Panc1 (cell line): ENCODE measurements at regions not wholly inside any gene's neighbourhood (a gene's known extent, or its start where the extent isn't known, plus 50 kb on each side); places are given as distances from the start of the nearest gene placed in this dataset.

ENCODE experiments used
- ATAC-seq: fragments of 200-7000 bp; cut with Tn5 transposase; 2 replicates; pipeline ENCODE4 v1.9.1; 2020; ENCODE audit warnings: mild to moderate bottlenecking, moderate library complexity
- BruUV-seq: library from RNA; stranded (reverse); fragments of 400-500 nt; replicated peaks from 2 replicates; lab custom pipeline; 2021; lab: Mats Ljungman, UMichigan
- CTCF ChIA-PET: fragments of 300-600 bp; sonication (Branson Sonifier 250); formaldehyde crosslinking; loops from one replicate; lab custom pipeline; 2022; ENCODE audit warnings: antibody characterized with exemption; lab: Charles Lee
- POLR2A ChIA-PET: fragments of 300-600 bp; sonication (Branson Sonifier 250); formaldehyde crosslinking; loops from one replicate; lab custom pipeline; 2022; ENCODE audit warnings: antibody characterized with exemption; lab: Charles Lee
- DNase-seq: peaks from one replicate; pipeline ENCODE4 v3.0.0-alpha.2; 2010; ENCODE audit warnings: low read depth, low spot score
- H3K27ac ChIP-seq: 2 replicates; pipeline ENCODE4 v1.5.1; 2011; ENCODE audit warnings: mild to moderate bottlenecking, low read length, inconsistent platforms
- H3K27me3 ChIP-seq: fragments of 200-500 bp; sonication (Bioruptor generic); 2 replicates; pipeline ENCODE4 v1.6.0; 2014; ENCODE audit warnings: low read length, inconsistent platforms; ENCODE audit not compliant: control insufficient read depth, insufficient read depth
- H3K36me3 ChIP-seq: fragments of 200-500 bp; sonication (Bioruptor generic); 2 replicates; pipeline ENCODE4 v1.5.1; 2014; ENCODE audit warnings: inconsistent platforms, mild to moderate bottlenecking, low read length, moderate library complexity; ENCODE audit not compliant: control insufficient read depth, insufficient read depth
- H3K4me1 ChIP-seq: 2 replicates; pipeline ENCODE4 v1.5.1; 2011; ENCODE audit warnings: inconsistent platforms, mild to moderate bottlenecking, low read length, moderate library complexity; ENCODE audit not compliant: control insufficient read depth, insufficient read depth
- H3K4me3 ChIP-seq, 2 experiments: 2 replicates each; pipeline ENCODE4 v1.5.1; 2011 to 2012; ENCODE audit warnings: low read depth in 2 of 2, low read length in 2 of 2, mild to moderate bottlenecking in 2 of 2, inconsistent platforms in 1 of 2, moderate library complexity in 1 of 2
- H3K9me3 ChIP-seq: fragments of 200-500 bp; sonication (Bioruptor generic); 2 replicates; pipeline ENCODE4 v1.5.1; 2014; ENCODE audit warnings: low read depth, mild to moderate bottlenecking, inconsistent platforms, low read length, moderate library complexity; ENCODE audit not compliant: control insufficient read depth, insufficient read depth
- CTCF ChIP-seq: fragments of 450-650 bp; IDR thresholded peaks from 2 replicates; pipeline ENCODE4 v1.5.1; 2017; ENCODE audit warnings: mild to moderate bottlenecking
- POLR2AphosphoS5 ChIP-seq: IDR thresholded peaks from 2 replicates; pipeline ENCODE4 v1.6.1; 2012; ENCODE audit warnings: mild to moderate bottlenecking, low read depth, low read length, moderate library complexity
- REST ChIP-seq, 2 experiments: IDR thresholded peaks; 2 replicates each; pipeline ENCODE4 v1.6.1; 2011 to 2012; ENCODE audit warnings: low read depth in 2 of 2, control low read depth in 1 of 2, low read length in 1 of 2, mild to moderate bottlenecking in 1 of 2, moderate library complexity in 1 of 2; ENCODE audit not compliant: insufficient read depth in 1 of 2
- SIN3A ChIP-seq: IDR thresholded peaks from 2 replicates; pipeline ENCODE4 v1.6.1; 2012; ENCODE audit warnings: low read depth, mild to moderate bottlenecking, low read length, moderate library complexity, borderline replicate concordance; ENCODE audit not compliant: insufficient read depth
- TCF7L2 ChIP-seq: IDR thresholded peaks from 2 replicates; pipeline ENCODE4 v1.6.1; 2011; ENCODE audit warnings: mild to moderate bottlenecking, low read depth, low read length, inconsistent platforms
- in situ Hi-C: cut with HindIII; loops from 2 replicates; pipeline ENCODE4 v1.10.0; 2016; ENCODE audit warnings: low sequenced_read_pairs, low pct_unique_long_range_greater_than_20kb
- intact Hi-C: fragments of 100-400 bp; cut with micrococcal nuclease; formaldehyde crosslinking; loops from one replicate; pipeline ENCODE4 v1.10.0; 2022; ENCODE audit not compliant: unreplicated experiment

- Histone ChIP-seq H3K4me1 (no peaks in the 10 kb centered on the region), H3K4me3 (no peak overlapping the region), H3K9me3 (no peaks in the 10 kb centered on the region), H3K27me3 (no peaks in the 10 kb centered on the region), H3K36me3 (no peaks in the 10 kb centered on the region), H3K27ac (no peak overlapping the region)
- ATAC-seq (no peak), DNase-seq (no peak)
- ChIA-PET CTCF (no interaction called here), POLR2A (no interaction called here)
- no TSS peak for BruUV-seq
- TF ChIP-seq CTCF: no peak
- TF ChIP-seq TCF7L2: no peak
- TF ChIP-seq POLR2AphosphoS5: no peak
- TF ChIP-seq REST (IDR thresholded peaks at IDR 0.05; ENCODE audit: insufficient read depth in 1 of 2, low read depth in 2 of 2, low read length in 1 of 2): no peak
- TF ChIP-seq SIN3A: no peak
- in situ Hi-C loops: no loop called here
- intact Hi-C loops: no loop called here
Measured at GRCh38 chr2:19226386-19226785, 132.0 kb downstream of the OSR1 start.

- TF ChIP-seq CTCF: no peak
- no peak for TF ChIP-seq TCF7L2
- TF ChIP-seq REST (IDR thresholded peaks at IDR 0.05; ENCODE audit: insufficient read depth in 1 of 2, low read depth in 2 of 2, low read length in 1 of 2): no peak
- TF ChIP-seq SIN3A: no peak
- TF ChIP-seq POLR2AphosphoS5: no peak
- Histone ChIP-seq H3K27me3 (no peaks in the 10 kb centered on the region), H3K4me1 (no peaks in the 10 kb centered on the region), H3K27ac (no peak overlapping the region), H3K4me3 (no peak overlapping the region), H3K9me3 (no peaks in the 10 kb centered on the region), H3K36me3 (no peaks in the 10 kb centered on the region)
- in situ Hi-C loops: no loop called here
- BruUV-seq: no TSS peak
- intact Hi-C loops: no loop called here
- ChIA-PET POLR2A (no interaction called here), CTCF (no interaction called here)
- no peak for DNase-seq
- no peak for ATAC-seq
Measured at GRCh38 chr2:19225931-19226330, 132.5 kb downstream of the OSR1 start.
